HG02840 (cell line): ENCODE measurements at regions not wholly inside any gene's neighbourhood (a gene's known extent, or its start where the extent isn't known, plus 50 kb on each side); places are given as distances from the start of the nearest gene placed in this dataset.
"Not testable (repeated sequence)": the region's sequence is repeated elsewhere in the genome, so short reads cannot be mapped to it uniquely, and the experiment has no call there.

Source experiments
- ATAC-seq: cut with Tn5 transposase; IDR thresholded peaks from one replicate; pipeline ENCODE4 v1.9.1; 2021; ENCODE audit warnings: mild to moderate bottlenecking, moderate library complexity, moderate number of reproducible peaks; ENCODE audit not compliant: unreplicated experiment, low FRiP score

- no peak for ATAC-seq
These were observed 56.1 kb upstream of the HELT start for GRCh38 chr4:184962125-184962638.

- not testable (repeated sequence) for ATAC-seq
These were observed 52.9 kb upstream of the HELT start for GRCh38 chr4:184965230-184966050.

- ATAC-seq = not testable (repeated sequence)
These were observed 52.1 kb upstream of the HELT start for GRCh38 chr4:184966051-184966691.

GRCh38 chr4:184967699-184968098, 50.6 kb upstream of the HELT start:
- ATAC-seq = not testable (repeated sequence)

GRCh38 chr4:184968366-184968765, 49.9 kb upstream of the HELT start:
- ATAC-seq = no peak
